SH-SY5Y (cell line): ENCODE measurements at regions not wholly inside any gene's neighbourhood (a gene's known extent, or its start where the extent isn't known, plus 50 kb on each side); places are given as distances from the start of the nearest gene placed in this dataset.

Experiments used
- GATA2 ChIP-seq: IDR thresholded peaks from 2 replicates; pipeline ENCODE4 v1.6.1; 2011; ENCODE audit warnings: mild to moderate bottlenecking, low read depth, low read length
- GATA3 ChIP-seq: IDR thresholded peaks from 2 replicates; pipeline ENCODE4 v1.6.1; 2011; ENCODE audit warnings: low read depth, mild to moderate bottlenecking, low read length, moderate library complexity

GRCh38 chr21:17003763-17004373 is 509.0 kb upstream of the CXADR start:
- TF ChIP-seq GATA2 (no peak), GATA3 (no peak)
